NCI-H1048 (cell line): ENCODE measurements at regions not wholly inside any gene's neighbourhood (a gene's known extent, or its start where the extent isn't known, plus 50 kb on each side); places are given as distances from the start of the nearest gene placed in this dataset.
"Not testable (repeated sequence)": the region's sequence is repeated elsewhere in the genome, so short reads cannot be mapped to it uniquely, and the experiment has no call there.

Source experiments
- DNase-seq: peaks from one replicate; lab custom pipeline; 2025; lab: John Stamatoyannopoulos, UW

GRCh38 chr6:81126150-81126549 lies 626.3 kb downstream of the TENT5A start:
- DNase-seq: no peak

GRCh38 chr6:81120280-81120679 lies 632.2 kb downstream of the TENT5A start:
- no peak for DNase-seq

- no peak for DNase-seq
Measured at GRCh38 chr6:81105998-81106397, 646.5 kb downstream of the TENT5A start.

- no peak for DNase-seq
Measured at GRCh38 chr6:81098109-81098814, 654.2 kb downstream of the TENT5A start.

- DNase-seq: not testable (repeated sequence)
Measured at GRCh38 chr6:81096464-81096863, 656.0 kb downstream of the TENT5A start.

- no peak for DNase-seq
Measured at GRCh38 chr6:81093051-81093450, 659.4 kb downstream of the TENT5A start.

- DNase-seq: no peak
Measured at GRCh38 chr6:81088145-81088544, 664.3 kb downstream of the TENT5A start.

- DNase-seq: no peak
Measured at GRCh38 chr6:81086991-81087390, 665.5 kb downstream of the TENT5A start.

GRCh38 chr6:81085431-81085790 lies 667.1 kb downstream of the TENT5A start:
- no peak for DNase-seq

GRCh38 chr6:81084776-81085430 lies 667.6 kb downstream of the TENT5A start:
- no peak for DNase-seq

- no peak for DNase-seq
Measured at GRCh38 chr6:81075974-81076373, 676.5 kb downstream of the TENT5A start.

- DNase-seq: no peak
Measured at GRCh38 chr6:81073318-81073717, 679.2 kb downstream of the TENT5A start.

- no peak for DNase-seq
Measured at GRCh38 chr6:81071121-81071520, 681.4 kb downstream of the TENT5A start.

GRCh38 chr6:81067057-81067456 lies 685.4 kb downstream of the TENT5A start:
- peak; percentile 13 for DNase-seq

- DNase-seq: no peak
Measured at GRCh38 chr6:81063891-81064290, 688.6 kb downstream of the TENT5A start.

- no peak for DNase-seq
Measured at GRCh38 chr6:81054036-81054435, 698.4 kb downstream of the TENT5A start.

GRCh38 chr6:81051952-81052351 lies 700.5 kb downstream of the TENT5A start:
- no peak for DNase-seq

- DNase-seq: no peak
Measured at GRCh38 chr6:81049425-81050042, 702.9 kb downstream of the TENT5A start.

GRCh38 chr6:81031416-81031815 lies 721.1 kb downstream of the TENT5A start:
- no peak for DNase-seq

GRCh38 chr6:81026041-81026553 lies 726.4 kb downstream of the TENT5A start:
- no peak for DNase-seq

GRCh38 chr6:81023709-81024108 lies 728.8 kb downstream of the TENT5A start:
- DNase-seq: no peak

GRCh38 chr6:81023007-81023582 lies 729.4 kb downstream of the TENT5A start:
- DNase-seq: no peak

GRCh38 chr6:81017586-81017985 lies 734.9 kb downstream of the TENT5A start:
- DNase-seq: not testable (repeated sequence)
